GM21360 (cell line): ENCODE measurements at regions not wholly inside any gene's neighbourhood (a gene's known extent, or its start where the extent isn't known, plus 50 kb on each side); places are given as distances from the start of the nearest gene placed in this dataset.

Experiments used
- ATAC-seq: cut with Tn5 transposase; IDR thresholded peaks from one replicate; pipeline ENCODE4 v1.9.1; 2021; ENCODE audit warnings: mild to moderate bottlenecking, moderate library complexity; ENCODE audit not compliant: unreplicated experiment

DNA sequence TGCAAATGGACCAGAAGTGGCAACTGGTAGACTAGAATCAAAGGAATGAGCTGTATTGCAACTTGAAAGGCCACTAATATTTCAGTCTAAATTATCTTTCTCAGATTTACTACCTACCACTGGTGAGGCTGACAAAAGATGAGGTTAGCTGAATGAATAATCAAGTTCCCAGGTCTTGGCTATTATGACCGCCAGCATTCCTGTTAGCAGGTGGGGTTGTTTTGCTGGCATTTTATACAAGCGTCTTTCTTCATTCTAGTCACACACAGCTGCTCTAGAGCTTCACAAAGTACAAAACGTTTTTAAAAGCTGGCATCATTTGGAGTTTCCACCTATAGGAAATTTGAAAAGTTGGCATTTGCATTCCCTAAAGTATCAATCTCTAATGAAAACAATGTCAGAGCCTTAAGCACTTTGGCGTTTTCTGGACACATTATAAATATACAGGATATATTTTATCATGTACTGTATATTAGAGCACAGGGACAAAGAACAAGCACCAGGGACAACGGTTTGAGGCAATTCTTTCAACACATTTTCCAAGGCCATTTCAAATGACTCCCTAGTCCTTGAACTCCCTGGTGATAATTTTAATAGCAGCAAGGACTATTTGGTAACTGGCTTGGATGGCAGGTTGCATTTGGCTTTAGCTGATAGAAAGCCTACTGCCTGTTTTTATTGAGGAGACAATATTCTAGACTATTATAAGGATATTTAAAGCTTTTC is 410.2 kb upstream of the CHST9 start:
- no peak for ATAC-seq

DNA sequence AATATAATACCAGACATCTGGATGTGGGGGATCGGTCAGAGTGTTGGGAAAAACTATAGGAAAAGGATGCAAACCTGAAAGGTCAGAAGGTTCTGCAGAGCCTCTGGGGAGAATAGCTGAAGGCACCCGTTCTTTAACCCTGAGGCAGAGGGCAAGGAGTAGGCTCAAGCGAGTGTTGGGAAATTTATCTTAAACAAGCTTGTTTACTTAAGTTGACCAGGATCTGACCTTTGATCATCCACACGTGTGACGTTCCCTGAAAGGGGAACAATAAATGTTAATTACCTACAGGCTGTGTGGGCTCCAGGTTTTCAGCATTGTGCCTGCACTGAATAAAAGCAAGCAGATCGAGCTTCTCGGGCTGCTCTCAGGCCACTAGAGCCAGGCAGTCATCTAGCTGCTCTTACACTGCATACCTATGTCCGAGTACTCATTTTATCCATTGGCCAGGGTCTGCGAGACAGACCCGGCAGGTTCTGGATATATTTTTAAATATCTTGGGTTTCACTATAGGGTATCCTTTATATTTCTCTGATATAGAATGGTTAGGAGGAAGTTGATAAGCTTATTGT is 400.6 kb upstream of the CHST9 start:
- ATAC-seq = no peak

DNA sequence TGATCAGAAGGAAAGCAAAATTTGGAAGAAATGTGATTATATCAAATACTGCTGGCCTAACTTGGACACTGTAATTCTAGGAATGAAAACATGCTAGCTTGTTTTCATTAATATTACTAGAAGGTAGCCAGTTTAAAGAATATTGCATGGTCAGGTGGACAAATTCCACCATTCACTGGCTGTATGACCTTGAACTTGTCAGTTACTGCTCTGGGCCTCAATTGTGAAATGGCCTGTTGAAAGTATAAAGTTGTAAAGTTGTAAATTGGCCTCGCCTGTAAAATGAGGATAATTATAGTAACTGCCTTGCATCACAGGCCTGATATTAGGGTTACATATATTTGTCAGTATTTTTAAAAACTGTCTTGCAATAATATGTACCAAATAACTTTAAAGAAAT is 398.4 kb upstream of the CHST9 start:
- no peak for ATAC-seq

DNA sequence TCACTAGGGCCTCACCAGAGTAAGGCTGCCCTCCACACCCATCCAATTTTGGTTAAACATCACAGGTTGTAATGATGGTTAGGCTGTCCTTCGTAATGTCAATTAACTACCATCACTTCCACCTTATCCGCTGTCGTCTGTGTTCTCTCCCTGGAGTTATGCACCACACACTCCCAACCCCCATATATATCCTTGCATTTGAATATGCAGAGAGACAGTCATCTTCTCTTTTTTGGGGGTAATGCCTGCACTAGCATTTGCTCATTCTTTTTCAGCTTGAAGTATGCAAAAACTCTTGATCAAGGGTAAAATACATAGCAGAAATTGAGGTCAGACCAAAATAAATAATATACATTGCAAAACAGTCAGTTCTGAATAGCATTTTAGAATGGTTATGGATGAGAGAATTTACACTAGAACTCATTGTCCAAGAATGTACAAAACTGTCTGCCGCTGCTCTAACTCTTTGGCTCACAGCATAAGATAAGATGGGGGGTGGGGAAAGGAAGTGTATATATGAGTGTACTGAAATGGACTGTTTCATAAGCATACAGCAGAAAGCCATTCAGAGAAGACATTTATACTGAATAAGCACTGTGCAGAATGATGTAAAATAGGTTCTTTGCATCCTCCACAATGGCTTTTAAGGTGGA is 397.8 kb upstream of the CHST9 start:
- no peak for ATAC-seq

DNA sequence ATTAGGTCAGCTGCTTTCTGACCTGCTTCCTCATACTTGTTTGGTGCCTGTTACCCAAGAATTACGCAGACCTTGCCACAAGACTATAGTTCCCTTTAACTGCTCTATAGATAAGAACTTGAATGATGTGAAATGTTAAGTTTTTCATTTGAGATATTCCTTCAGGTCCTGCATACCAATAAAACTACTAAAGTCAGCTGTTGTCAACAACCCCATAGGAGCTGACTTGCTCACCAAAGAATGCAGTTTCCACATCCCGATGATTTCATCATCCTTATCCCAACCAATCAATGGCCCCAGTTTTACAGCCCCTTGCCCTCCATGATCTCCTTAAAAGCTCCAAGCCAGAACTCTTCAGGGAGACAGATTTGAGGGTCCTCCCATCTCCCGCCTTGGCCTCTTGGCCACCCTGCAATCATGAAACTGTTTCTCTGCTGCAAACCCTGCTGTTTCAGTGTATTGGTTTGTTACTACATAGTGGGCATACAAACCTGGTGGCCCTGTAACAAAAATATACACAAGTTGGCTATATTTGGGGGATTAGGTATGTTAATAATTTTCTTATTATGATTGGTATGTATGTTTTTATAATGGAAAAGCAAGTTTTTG is 396.3 kb upstream of the CHST9 start:
- ATAC-seq = no peak

DNA sequence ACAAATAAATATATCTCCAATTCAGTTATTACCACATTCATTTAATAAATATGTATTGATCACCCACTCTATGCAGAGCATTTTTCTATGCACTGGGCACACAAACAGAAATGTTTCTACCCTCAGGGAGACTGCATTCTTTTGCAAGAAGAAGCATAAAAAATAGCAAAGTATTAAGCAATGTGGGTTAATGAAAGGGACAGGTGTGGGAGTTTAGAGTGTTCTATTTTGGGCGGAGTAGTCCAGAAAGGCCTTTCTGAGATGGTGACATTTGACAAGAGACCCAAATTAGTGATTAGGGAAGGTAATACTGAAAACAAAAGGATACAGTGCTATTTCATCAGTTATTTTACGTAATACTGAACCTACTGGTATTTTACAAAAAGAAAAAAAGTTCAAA is 394.3 kb upstream of the CHST9 start:
- ATAC-seq = no peak

DNA sequence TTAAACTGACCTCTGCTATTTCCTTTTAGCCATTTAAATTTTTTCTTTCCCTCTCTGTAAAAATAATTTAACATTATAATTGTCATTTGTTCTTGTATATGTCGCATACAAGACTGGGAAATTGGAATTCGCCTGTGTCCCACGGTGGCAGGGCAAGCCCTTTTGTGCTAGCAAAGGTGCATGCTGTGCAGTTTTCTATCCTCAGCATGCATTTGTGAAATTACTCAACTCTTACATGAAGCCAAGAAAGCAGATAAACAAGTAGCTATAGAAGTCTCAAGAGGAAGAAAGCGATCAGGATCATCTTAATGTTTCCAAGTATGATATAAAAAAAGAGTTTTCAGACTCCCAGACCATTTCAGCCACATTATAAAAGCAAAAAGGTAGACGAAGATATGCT is 392.6 kb upstream of the CHST9 start:
- no peak for ATAC-seq

DNA sequence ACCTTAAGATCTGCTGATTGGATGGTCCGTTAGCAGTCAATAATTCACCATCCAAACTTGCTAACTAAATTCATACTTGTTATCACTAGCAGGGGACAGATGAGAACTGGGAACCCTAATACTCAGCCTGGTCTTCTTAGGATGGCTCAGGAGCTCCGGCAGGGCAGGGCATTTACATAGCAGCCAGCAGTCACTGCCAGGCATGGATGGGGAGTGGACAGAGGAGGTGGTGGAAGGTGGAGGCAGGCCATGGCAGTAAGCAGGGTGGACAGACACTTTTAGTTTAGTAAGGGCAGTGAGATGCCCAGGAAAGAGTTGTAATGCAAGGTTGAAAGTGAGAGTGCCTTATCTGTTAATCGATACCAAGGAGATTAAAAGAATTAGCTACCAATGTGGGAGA is 392.2 kb upstream of the CHST9 start:
- no peak for ATAC-seq

DNA sequence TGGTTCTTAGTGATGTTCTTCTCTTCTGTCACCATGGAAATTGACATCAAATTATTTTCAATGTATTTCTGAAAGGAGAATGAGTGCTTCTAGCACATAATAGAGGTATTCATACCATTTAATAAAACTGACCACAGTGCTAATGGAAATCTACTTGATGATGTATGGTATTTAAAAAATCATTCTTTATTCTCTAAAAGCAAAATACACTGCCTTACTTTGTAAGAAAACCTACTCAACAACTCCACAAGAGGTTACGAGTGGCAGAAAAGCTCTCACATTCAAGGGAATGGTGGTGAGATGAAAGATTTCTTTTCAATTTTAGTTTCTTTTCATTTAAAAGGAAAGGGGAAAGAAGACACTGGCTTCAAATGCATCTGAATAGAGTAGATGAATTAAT is 382.3 kb upstream of the CHST9 start:
- no peak for ATAC-seq

DNA sequence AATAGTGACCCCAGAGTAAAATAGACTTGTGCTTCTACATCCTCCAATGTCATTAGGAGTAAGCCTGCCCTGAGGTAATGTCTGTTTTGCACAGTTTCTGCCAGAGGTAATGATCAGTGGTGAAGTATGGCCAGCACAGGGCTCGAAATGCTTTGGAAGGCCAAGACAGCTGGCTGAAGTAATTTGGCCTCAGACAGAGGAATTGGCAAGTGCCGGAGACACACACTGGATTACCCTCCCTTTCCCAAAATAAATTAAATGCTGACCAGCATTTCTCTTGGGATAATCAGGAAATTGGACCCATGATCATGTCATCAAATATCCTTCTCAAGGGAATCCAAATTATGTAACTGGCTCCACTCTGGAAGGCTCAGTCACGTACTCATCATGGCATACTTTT is 379.0 kb upstream of the CHST9 start:
- no peak for ATAC-seq

DNA sequence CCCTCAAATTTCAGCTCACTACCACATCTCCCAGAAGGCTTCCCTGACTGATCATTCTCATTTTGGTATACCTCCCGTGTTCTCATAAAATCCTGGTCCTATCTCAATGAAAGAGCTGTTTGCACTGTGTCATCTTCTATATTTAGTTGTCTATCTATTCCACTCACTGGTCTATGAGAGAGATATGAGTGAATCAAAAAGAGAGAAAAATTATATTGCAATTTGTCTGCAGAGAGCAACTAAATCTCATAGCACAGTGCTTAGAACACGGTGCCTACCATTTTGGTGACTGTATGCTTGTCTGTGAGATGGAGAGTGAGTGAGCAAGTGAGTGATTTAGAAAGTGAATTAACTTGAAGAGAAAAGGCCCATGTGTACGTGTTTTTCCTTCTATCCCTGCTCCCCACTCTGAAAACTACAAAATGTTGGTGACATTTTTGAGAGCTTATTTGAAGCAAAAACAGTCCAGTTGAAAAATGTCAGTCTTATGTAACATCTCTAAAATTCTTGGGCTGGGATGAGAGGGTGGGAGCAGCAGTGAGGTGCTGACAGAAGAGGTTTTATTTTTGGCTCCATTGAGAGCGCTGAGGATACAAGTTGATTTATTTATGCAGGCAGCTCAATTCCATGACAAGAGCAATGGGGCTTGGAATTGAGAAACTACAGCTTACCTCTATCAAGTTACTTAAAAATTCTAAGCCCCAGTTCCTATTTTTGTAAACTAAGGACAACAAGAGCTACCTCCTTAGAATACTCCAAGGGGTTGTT is 373.5 kb upstream of the CHST9 start:
- ATAC-seq = no peak

DNA sequence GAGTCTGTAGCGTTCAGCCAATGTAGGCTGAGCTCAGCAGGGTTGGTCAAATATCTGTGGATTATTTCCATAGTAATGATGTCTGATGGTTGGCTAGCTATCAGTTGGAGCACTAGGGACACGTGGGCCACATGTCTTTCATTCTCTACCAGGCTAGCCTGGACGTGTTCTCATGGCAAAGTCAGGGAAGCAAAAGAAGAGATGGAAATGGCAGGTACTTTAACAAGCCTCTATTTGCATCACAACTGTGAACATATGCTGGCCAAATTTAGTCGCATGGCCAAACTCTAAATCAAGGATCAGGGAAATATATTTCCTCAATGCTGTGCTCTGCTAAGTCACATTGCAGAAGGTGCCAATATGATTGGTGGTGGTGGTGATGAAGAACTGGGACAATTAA is 371.6 kb upstream of the CHST9 start:
- ATAC-seq = no peak

DNA sequence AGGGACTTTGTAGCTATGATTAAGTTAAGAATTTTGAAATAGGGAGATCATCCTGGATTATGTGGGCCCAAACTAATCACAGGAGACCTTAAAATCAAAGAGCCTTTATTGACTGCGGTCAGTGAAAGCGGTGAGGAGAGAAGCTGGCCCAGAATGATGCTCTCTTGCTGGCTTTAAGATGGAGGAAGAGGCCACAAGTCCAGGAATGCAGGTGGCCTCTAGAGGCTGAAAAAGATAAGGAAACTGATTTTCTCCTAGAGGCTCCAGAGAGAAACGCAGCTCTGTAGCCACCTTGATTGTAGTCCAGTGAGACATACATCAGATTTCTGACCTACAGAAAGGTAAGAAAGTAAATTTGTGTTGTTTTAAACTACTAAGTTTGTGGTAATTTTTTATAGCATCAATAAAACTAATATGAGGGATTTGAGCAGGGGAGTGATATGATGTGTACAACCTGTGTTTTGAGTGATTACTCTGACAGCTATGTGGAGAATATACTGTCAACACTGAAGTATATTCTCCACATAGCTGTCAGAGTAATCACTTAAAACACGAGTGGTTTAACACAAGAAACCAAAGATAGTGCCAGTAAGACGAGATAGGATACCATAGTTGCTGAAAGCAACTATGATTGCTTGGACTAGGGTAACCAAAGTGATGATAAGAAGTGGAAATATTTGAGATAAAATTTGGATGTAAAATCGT is 364.4 kb upstream of the CHST9 start:
- no peak for ATAC-seq

DNA sequence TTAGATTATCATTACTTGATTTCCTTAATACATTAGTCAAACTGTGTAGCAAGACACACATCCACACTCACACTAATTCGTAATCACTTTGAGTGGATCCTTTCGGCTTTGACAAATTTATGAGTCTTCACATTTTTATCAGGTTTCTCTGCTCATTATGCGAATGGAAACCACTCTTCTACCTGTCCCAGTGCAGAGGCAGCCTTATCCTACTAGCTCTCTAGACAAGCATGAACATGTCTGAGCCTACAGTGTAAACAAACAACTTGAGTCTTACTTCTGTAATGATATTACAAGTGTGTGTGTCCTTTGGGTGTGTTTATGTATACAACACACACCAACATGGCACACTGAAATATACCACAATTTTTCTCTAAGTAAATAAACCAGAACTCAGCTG is 361.9 kb upstream of the CHST9 start:
- no peak for ATAC-seq

DNA sequence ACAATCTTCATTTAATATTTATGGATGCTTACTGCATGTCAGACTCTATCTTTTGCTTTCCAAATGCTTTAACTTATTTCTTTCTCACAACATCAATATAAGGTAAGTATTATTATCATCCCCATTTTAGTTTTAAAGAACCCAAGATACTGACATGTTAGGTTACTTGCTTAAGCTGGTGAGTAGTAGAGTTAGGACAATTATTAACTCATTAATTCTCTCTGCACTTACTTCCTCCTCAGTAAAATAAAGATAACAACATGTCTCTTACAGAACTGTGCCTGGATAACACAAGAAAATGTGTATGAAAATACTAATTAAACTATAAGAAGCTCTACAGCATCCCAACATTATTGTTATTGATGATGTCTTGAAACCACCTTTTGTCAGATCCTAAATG is 359.1 kb upstream of the CHST9 start:
- no peak for ATAC-seq

DNA sequence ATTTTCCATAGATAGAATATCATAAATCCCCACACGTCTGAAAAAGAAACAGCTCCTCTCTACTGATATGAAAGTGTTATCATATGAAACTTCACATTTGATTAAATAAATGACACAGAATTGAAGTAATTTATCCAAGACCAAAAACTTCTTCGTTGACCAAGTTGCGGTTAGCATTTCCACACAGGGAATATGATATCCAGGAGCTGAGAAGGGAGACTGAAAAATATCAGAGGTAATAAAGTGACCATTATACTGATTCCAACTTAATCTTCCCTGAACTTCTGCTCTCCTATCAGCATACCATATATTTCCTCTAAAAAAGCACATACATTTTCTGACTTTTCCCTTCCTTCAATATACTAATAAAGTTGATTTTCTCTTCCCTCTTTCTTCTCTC is 356.2 kb upstream of the CHST9 start:
- ATAC-seq = no peak

DNA sequence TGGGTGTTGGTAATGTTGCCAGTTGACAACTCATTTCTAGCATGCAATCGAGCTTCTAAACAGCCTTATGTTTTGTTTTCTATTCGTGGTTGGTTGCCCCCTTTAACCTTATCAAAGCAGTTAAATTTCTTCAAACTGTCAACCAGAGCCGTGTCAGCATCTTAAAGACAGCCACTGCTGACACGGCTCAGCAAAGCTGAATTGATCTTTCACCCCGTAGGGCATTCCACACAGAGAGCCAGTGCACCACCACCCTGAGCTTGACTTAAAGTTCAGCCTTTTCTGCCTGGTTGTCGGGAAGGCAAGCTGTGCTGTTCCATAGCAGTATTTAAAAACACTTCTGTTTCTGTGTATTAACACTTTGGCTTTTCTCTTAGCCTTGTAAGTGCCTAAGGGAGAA is 355.0 kb upstream of the CHST9 start:
- ATAC-seq = no peak

DNA sequence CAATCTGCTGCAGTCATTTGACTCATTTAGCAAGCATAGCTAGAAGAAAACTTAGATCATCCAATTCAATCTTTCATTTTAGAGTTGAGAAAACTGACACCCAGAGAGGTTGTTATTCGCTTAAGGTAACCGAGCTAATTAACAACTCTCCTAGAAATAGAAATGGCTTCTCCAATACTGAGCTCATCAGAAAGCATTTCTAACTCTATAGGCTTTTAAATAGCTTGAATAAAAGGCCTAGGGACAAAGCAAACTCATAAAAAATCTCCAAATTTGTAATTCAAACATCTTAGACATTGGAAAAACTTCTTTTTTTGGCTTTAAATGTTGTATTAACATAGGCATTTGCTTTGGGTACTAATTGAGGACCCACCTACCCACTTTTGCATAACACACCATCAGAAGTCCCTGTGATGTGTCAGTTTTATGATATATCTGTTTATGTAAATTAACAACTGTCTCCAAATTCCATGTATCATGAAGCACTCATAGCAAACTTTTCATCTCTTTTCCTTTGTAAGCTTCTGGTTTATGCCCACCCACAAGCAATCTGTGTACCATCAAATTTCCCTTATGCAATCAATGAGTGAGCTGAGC is 343.9 kb upstream of the CHST9 start:
- no peak for ATAC-seq

DNA sequence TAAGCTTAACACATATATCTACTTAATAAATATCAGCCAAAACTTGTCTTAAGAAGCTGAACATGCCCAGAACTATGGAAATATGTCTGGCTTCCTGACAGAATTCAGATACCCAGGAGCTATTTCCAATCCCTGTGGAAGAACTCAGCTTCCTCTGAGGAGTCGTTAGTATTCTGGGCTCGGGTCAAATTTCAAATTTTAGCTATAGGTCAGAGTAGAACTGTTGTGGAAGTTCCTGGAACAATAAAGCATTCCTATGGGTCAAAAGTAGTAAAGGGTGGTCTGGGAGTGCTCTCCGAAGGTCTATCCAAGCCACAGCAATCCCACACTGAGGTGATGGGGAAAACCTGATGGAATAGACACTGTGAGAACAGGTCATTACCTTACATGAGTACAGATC is 342.7 kb upstream of the CHST9 start:
- ATAC-seq = no peak

DNA sequence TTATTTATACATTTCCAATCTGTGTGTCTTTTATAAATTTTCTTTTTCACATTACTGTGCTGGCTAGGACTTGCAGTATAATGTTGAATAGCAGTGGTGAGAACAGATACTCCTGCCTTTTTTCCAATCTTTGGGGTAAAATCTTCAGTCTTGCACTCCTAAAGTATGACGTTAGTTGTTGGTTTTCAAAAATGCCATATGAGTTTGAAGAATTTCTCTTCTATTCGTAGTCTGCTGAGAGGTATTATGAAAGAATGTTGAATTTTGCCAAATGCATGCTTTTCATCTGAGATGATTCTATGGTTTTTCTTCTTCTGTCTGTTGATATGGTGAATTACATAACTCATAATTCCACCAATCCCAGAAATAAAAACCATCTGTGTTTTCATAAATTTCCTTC is 335.3 kb upstream of the CHST9 start:
- ATAC-seq = no peak
